Osteoblast (primary cell): ENCODE measurements at regions not wholly inside any gene's neighbourhood (a gene's known extent, or its start where the extent isn't known, plus 50 kb on each side); places are given as distances from the start of the nearest gene placed in this dataset.

Source experiments
- DNase-seq: peaks from one replicate; pipeline ENCODE4 v3.0.0; 2011; ENCODE audit warnings: low spot score, mixed read lengths; ENCODE audit not compliant: insufficient read length; ENCODE audit errors: missing footprints
- H2AFZ ChIP-seq: 2 replicates; pipeline ENCODE4 v1.6.0; 2011; ENCODE audit warnings: mild to moderate bottlenecking, low read length
- H3K27ac ChIP-seq: 2 replicates; pipeline ENCODE4 v1.5.1; 2011; ENCODE audit warnings: mild to moderate bottlenecking, low read depth, low read length, moderate library complexity
- H3K27me3 ChIP-seq: 2 replicates; pipeline ENCODE4 v1.6.0; 2012; ENCODE audit warnings: mild to moderate bottlenecking, control low read depth, inconsistent platforms, low read length, moderate library complexity; ENCODE audit not compliant: insufficient read depth
- H3K36me3 ChIP-seq: 2 replicates; pipeline ENCODE4 v1.5.1; 2011; ENCODE audit warnings: mild to moderate bottlenecking, low read length, control low read depth, moderate library complexity; ENCODE audit not compliant: insufficient read depth
- H3K4me1 ChIP-seq: 2 replicates; pipeline ENCODE4 v1.5.1; 2011; ENCODE audit warnings: mild to moderate bottlenecking, low read length, control low read depth, moderate library complexity; ENCODE audit not compliant: insufficient read depth
- H3K4me2 ChIP-seq: 2 replicates; pipeline ENCODE4 v1.6.0; 2011; ENCODE audit warnings: mild to moderate bottlenecking, low read length; ENCODE audit not compliant: insufficient read depth
- H3K4me3 ChIP-seq: fragments of 200-600 bp; sonication (generic); 3 replicates; pipeline ENCODE4 v1.5.1; 2012; ENCODE audit warnings: mild to moderate bottlenecking, low read length, inconsistent platforms; ENCODE audit not compliant: insufficient read depth
- H3K79me2 ChIP-seq: 2 replicates; pipeline ENCODE4 v1.6.0; 2012; ENCODE audit warnings: mild to moderate bottlenecking, low read length, control low read depth, inconsistent platforms; ENCODE audit not compliant: insufficient read depth
- H3K9me3 ChIP-seq: 2 replicates; pipeline ENCODE4 v1.5.1; 2011; ENCODE audit warnings: low read depth, low read length, control low read depth
- H4K20me1 ChIP-seq: 2 replicates; pipeline ENCODE4 v1.6.0; 2012; ENCODE audit warnings: mild to moderate bottlenecking, low read length, control low read depth; ENCODE audit not compliant: insufficient read depth
- CTCF ChIP-seq: IDR thresholded peaks from 2 replicates; pipeline ENCODE4 v1.5.1; 2011; ENCODE audit warnings: mild to moderate bottlenecking, low read depth, low read length, moderate library complexity; ENCODE audit errors: extremely low read depth

DNA sequence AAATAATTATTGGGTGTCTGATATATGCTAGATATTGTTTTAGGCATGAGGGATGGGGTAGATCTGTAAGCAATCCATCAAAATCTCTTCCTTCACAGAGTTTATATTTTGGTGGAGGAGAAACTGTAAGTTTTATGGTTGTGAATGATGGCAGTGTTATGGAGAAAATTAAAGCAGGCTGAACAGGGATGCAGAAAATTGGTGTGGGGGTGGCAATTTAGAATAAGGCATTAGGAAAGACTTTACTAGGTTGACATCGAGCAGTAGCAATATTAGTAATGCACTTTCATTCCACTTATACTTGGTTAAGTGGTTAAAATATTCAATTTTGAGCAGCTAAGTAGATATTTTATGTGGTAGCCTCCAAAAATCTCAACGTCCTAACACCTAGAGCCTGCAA lies 261.1 kb upstream of the SNX7 start:
- no peak overlapping the region for H3K27ac ChIP-seq
- H3K4me3 ChIP-seq = no peak overlapping the region
- no peak for DNase-seq
- peaks cover 15% of the 10 kb centered on the region for H3K4me1 ChIP-seq
- H3K4me2 ChIP-seq = no peak overlapping the region
- H4K20me1 ChIP-seq = no peaks in the 10 kb centered on the region
- H3K27me3 ChIP-seq = no peaks in the 10 kb centered on the region
- H3K79me2 ChIP-seq = no peaks in the 10 kb centered on the region
- no peak overlapping the region for H2AFZ ChIP-seq
- no peaks in the 10 kb centered on the region for H3K36me3 ChIP-seq
- no peak for TF ChIP-seq CTCF
- no peaks in the 10 kb centered on the region for H3K9me3 ChIP-seq

GRCh38 chr1:98399218-98399617 lies 262.3 kb upstream of the SNX7 start:
- no peak for TF ChIP-seq CTCF
- H3K79me2 ChIP-seq = no peaks in the 10 kb centered on the region
- DNase-seq = no peak
- H3K27me3 ChIP-seq = no peaks in the 10 kb centered on the region
- no peak overlapping the region for H2AFZ ChIP-seq
- H3K4me3 ChIP-seq = peak overlapping the region; percentile 46
- H3K4me2 ChIP-seq = peak overlapping the region; percentile 76
- H3K9me3 ChIP-seq = no peaks in the 10 kb centered on the region
- no peaks in the 10 kb centered on the region for H4K20me1 ChIP-seq
- H3K27ac ChIP-seq = peak overlapping the region; percentile 45
- peaks cover 9% of the 10 kb centered on the region for H3K4me1 ChIP-seq
- no peaks in the 10 kb centered on the region for H3K36me3 ChIP-seq

DNA sequence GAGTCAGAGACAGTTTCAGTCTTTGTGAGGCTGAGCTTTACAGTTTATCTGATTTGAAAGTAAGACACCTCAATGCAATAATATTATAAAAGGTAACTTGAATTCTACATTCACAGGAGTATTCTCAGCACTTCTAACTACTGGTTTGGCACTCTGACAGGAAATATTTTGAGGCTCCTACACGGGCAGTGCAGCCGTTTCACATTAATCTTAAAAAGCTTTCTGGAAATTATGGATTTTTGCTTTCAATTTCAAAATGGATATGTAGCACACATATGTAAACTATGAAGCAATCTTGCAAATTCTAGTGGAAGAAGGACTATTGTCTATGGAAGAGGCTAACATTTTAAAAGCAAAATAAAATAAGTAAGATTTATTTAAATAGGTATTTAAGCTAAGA lies 262.9 kb upstream of the SNX7 start:
- Histone ChIP-seq H3K27me3 (no peaks in the 10 kb centered on the region), H3K36me3 (no peaks in the 10 kb centered on the region), H2AFZ (peak overlapping the region; percentile 66), H3K27ac (peak overlapping the region; percentile 45), H3K4me2 (peak overlapping the region; percentile 76), H3K9me3 (no peaks in the 10 kb centered on the region), H3K4me3 (peak overlapping the region; percentile 46), H3K4me1 (peaks cover 9% of the 10 kb centered on the region), H3K79me2 (no peaks in the 10 kb centered on the region), H4K20me1 (no peaks in the 10 kb centered on the region)
- TF ChIP-seq CTCF = no peak
- peak; percentile 66 for DNase-seq

DNA sequence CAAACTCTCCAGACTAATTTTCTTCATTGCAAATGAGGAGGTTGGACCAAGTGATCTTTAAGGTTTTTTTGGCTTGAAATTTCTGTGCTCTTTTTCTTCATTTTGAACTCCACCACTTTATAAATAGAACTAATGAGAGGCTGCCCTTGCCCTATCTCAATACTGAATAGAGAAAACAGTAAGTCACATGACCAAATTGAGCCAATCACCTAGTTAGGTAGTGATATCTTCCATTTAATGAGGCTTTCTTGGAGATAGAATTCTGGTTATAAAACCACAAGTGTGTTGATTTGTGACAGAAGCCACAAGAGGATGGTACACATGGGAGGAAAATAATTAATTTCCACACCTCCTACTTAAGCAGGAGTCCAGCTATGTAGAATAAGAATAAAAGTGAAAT lies 263.4 kb upstream of the SNX7 start:
- no peaks in the 10 kb centered on the region for H3K27me3 ChIP-seq
- no peak overlapping the region for H3K27ac ChIP-seq
- DNase-seq = no peak
- peaks cover 9% of the 10 kb centered on the region for H3K4me1 ChIP-seq
- H3K9me3 ChIP-seq = no peaks in the 10 kb centered on the region
- H2AFZ ChIP-seq = no peak overlapping the region
- TF ChIP-seq CTCF = no peak
- no peaks in the 10 kb centered on the region for H3K36me3 ChIP-seq
- no peaks in the 10 kb centered on the region for H4K20me1 ChIP-seq
- peak overlapping the region; percentile 76 for H3K4me2 ChIP-seq
- H3K4me3 ChIP-seq = no peak overlapping the region
- no peaks in the 10 kb centered on the region for H3K79me2 ChIP-seq
